HG03025 (cell line): ENCODE measurements at regions not wholly inside any gene's neighbourhood (a gene's known extent, or its start where the extent isn't known, plus 50 kb on each side); places are given as distances from the start of the nearest gene placed in this dataset.
"Not testable (repeated sequence)": the region's sequence is repeated elsewhere in the genome, so short reads cannot be mapped to it uniquely, and the experiment has no call there.

Source experiments
- ATAC-seq: cut with Tn5 transposase; IDR thresholded peaks from one replicate; pipeline ENCODE4 v1.9.1; 2021; ENCODE audit warnings: mild to moderate bottlenecking, moderate library complexity; ENCODE audit not compliant: unreplicated experiment, low FRiP score

DNA sequence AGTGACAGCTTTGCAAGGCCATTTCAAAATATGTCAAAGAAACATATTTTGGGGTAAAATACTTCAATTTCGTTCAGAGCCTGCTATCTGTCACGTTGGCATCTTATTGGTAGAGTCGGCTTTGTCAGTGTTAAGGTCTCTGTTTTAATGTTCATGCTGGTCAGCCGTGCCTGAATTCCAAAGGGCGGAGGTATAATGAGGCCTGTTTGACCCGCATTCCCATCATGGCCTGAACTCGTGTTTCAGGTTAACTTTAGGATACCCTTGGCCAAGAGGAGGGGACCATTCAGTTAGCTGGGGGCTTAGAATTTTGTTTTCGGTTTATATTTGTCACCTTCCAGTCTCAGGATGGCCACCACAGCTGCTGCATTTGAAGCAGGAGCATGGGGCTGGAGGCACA is 236.4 kb downstream of the NFATC2 start:
- no peak for ATAC-seq

GRCh38 chr20:51305316-51306052 is 237.0 kb downstream of the NFATC2 start:
- no peak for ATAC-seq

DNA sequence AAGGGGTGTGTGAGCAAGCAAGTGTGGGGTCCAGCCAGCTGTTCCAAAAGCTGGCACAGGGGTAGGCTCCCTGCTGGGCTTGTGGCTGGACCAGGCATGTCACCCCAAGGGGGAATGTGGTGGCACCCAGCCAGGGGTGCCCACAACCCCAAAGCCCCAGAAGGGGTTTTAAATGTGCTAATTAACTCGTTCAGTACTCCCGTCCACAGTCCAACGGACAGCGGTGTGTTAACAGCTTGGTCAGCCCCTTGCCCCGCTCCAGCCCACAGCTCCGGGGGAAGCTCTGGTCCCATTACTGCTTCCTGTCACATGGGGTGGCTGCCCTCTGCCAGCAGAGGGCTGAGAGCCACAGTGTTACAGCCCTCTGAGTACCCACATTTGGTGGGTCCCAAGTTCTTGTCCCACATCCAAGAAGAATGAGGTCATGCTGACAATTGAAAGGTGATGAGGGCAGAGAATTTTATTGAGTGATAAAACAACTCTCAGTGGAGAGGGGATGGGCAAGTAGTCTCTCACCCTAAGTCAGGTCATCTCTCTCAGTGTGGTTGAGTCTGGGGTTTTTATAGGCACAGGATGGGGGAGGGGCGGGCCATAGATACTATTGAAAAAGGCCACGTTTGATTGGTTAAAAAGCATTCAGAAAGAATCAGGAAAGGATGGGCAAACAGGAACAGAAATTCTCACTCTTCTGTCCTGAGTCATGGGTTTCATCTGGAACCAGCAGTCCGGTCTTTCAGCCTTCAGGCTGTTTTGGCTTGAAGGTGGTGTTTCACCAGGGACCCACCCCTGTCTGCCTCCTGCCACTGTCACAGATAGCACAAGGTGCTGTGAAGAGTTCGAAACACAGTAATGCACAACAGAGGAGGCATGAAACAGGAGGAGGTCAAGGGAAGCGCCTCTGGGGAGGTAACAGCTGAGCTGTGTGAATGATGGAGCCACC is 238.5 kb downstream of the NFATC2 start:
- ATAC-seq, result no peak

DNA sequence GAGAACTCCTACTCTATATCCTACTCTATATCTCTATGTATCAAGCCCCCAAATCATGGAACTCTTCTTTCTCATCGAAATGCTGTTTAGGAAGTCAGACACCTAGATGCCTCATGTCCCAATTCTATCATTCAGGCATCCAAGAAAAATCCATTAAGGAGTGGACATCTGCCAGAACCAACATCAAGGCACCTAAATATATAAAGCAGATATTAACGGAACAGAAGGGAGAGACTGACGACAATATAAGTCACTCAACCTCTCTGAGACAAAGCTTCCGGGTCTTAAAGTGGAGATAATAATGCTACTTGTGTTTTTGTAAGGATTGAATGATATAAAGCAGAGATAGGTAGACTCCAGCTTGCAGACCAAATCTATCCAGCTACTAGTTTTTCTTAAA is 241.5 kb downstream of the NFATC2 start:
- no peak for ATAC-seq

- no peak for ATAC-seq
These were observed 242.4 kb downstream of the NFATC2 start for GRCh38 chr20:51300104-51300503.

GRCh38 chr20:51299413-51299812 is 243.1 kb downstream of the NFATC2 start:
- no peak for ATAC-seq

DNA sequence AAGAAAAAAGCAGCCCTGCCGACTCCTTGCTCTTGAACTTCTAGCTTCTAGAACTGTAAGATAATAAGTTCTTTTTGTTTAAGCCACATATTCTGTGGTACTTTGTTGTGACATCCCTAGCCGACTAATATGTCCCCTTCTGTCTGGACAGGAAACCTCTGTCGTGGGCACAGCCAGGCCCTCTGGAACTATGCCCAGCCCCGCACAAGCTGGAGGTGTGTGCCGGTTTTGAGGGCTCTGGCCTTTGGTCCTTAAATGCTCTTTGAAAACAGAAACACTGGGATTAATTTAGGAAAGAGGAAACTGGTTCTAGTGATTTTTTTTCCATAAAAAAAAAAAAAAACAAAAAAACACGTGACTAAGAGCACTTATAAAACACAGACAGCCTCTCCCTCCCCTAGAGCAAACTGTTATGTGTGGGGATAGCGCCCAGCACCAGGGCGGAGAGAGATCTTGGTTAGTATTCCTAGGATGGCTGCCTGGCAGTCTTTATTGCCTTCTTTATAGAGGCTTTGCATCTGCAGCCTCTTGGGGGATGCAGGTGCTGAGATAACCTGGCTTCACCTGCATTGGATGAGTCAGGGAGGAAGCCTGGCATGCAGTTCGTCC is 244.3 kb downstream of the NFATC2 start:
- no peak for ATAC-seq

GRCh38 chr20:51287628-51288413 is 254.7 kb downstream of the NFATC2 start:
- ATAC-seq, result no peak

DNA sequence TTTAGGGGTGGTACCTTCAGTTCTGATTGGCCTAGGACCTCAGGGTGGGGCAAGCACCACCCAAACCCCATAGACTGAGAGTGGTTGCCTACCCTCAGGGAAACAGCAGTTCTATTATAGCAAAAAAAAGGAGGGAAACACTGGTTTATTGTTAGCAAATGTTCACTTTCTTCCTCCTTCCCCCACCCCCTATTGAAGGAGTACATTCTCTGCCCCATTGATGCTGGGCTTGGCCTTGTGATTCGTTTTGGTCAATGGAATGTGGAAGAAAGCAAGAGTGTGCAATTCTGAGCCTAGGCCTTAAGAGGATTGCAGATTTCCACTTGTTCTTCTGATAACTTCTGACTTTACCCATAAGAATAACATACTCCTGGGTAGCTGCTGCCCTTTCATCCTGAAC is 255.8 kb downstream of the NFATC2 start:
- no peak for ATAC-seq

GRCh38 chr20:51285684-51286083 is 256.8 kb downstream of the NFATC2 start:
- ATAC-seq, result no peak

GRCh38 chr20:51284871-51285270 is 257.6 kb downstream of the NFATC2 start:
- no peak for ATAC-seq

DNA sequence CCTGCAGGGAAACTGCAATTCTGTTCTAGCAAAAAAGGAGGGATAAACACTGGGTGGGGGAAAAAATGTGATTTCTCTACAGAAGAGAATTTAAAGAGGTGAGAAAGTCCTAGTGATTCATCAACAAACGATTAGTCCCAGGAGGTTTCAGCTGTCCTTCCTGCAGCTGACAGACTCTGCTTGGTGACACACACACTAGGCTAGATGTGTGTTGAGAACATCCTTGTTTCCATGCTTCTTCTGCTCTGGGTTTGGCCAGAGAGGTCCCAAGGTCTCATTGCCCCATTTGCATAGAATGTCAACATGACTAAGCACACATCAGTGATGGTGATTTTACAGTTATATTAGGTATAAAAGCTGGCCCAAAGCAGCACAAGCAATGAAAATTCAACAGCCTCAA is 258.3 kb downstream of the NFATC2 start:
- no peak for ATAC-seq

DNA sequence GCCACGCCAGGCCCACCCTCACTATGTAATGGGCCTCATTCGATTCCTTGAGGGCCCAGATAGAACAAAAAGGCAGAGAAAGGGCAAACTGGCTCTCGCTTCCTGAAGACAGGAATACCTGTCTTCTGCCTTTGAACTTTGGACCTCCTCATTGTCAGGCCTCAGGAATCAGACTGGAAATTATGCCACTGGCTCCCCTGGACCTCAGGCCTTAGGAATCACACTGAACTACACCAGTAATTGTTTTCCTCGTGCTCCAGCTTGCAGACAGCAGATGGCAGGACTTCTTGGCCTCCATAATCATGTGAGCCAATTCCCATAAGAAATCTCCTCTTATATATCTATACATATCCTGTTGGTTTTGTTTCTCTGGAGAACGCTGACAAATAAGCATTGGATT is 258.6 kb upstream of the KCNG1 start:
- no peak for ATAC-seq

GRCh38 chr20:51280047-51280446 is 257.1 kb upstream of the KCNG1 start:
- no peak for ATAC-seq

- no peak for ATAC-seq
These were observed 255.1 kb upstream of the KCNG1 start for GRCh38 chr20:51277961-51278360.

DNA sequence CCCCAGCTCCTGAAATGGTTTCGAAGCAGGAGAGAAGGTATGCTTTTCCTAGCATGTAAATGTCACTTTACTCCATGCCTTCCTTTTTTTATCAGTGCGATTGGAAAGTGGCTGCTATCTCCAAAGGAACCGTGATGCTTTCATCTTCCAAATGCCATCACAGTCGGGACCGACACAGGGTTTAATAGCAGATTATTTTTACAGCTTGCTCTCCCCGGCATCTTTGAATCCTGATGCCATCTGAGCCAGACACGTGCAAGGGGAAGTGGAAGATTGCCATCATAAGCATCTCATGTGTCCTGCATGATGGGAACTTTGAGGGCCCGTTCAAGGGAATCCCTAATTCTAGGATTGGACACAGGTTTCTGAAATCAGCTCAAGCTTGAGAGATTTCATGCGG is 253.4 kb upstream of the KCNG1 start:
- ATAC-seq, result no peak

DNA sequence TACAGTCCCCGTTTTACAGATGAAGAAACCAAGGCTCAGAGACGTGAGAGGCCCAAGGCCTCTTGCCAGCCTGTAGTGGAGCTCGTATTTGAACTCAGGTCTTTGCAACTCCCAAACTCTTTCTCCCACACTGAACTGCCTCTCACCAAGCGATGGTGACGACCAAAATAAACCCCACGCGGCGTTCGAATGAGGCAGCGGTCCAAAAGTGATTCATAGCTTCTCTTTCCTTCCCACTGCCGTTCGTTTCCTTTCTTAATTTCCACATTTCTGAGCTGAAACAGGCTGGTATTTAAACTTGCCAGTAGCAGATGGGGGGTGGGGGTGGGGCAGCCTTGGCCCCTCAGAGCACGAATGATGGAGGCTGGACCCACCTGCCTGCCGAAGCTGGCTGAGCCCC is 252.9 kb upstream of the KCNG1 start:
- no peak for ATAC-seq

DNA sequence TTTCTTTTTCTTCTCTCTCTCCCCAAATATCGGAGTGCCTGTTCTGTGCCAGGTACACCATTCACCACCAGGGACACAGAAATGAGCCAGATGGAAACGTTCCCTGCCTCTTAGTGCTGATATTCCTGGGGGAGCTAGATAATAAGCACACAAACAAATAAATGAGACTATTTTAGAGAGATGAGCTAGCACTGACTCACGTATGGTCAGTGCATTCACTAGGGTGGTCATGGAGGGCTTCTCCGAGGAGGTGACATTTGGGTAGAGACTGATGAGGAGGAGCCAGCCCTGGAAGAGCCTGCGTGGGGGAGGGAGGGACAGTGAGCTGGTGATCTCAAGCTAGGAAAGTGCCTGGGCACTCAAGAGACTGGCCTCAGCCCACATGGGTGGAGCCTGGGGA is 252.3 kb upstream of the KCNG1 start:
- no peak for ATAC-seq

DNA sequence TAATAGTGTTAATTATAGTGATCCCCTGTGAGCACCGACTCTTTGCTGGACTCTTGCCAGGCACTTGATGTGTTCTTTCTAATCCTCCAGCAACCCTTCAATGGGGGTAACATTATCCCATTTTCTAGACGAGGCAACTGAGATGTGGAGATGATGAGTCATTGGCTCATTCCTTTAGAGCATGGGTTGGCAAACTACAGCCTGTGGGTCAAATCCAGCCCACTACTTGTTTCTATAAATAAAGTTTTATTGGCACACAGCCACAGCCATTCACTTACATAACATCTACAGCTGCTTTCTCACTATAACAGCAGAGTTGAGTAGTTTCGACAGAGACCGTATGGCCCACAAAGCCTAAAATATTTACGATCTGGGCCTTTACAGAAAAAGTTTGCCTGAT is 249.5 kb upstream of the KCNG1 start:
- ATAC-seq, result no peak

- no peak for ATAC-seq
These were observed 249.0 kb upstream of the KCNG1 start for GRCh38 chr20:51271931-51272330.

DNA sequence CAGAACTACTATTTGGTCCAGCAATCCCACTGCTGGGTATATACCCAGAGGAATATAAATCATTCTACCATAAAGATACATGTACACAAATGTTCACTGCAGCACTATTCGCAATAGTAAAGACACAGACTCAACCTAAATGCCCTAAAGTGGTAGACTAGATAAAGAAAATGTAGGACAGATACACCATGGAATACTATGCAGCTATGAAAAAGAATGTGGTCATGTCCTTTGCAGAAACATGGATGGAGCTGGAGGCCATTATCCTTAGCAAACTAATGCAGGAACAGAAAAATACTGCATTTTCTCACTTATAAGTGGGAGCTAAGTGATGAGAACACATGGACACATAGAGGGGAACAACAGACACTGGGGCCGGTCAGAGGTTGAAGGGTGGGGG is 248.4 kb upstream of the KCNG1 start:
- ATAC-seq, result not testable (repeated sequence)
